ENCODE measurements at regions not wholly inside any gene's neighbourhood (a gene's known extent, or its start where the extent isn't known, plus 50 kb on each side); places are given as distances from the start of the nearest gene placed in this dataset.

- peak overlapping the region; percentile 70 for H3K4me2 ChIP-seq (ENCODE audit: low read length)
- Mint-ChIP-seq H3K27ac (ENCODE audit: unreplicated experiment) (peak overlapping the region; percentile 41), H3K27me3 (ENCODE audit: low read depth, unreplicated experiment) (no peaks in the 10 kb centered on the region)
Observed at GRCh38 chr6:146892283-146892612, 293.5 kb downstream of the ADGB start.

GRCh38 chr6:146892613-146893401 lies 294.0 kb downstream of the ADGB start:
- Mint-ChIP-seq H3K36me3 (ENCODE audit: low read depth, unreplicated experiment) (no peaks in the 10 kb centered on the region), H3K4me1 (ENCODE audit: low read depth, unreplicated experiment) (peaks cover 16% of the 10 kb centered on the region), H3K27ac (ENCODE audit: unreplicated experiment) (no peak overlapping the region), H3K27me3 (ENCODE audit: low read depth, unreplicated experiment) (peaks cover 1% of the 10 kb centered on the region), H3K9me3 (ENCODE audit: unreplicated experiment) (peaks cover 4% of the 10 kb centered on the region), H3K4me3 (ENCODE audit: unreplicated experiment) (no peak overlapping the region)
- Histone ChIP-seq H3K9me3 (ENCODE audit: insufficient read depth, low read depth, low read length) (no peaks in the 10 kb centered on the region), H4K20me1 (ENCODE audit: insufficient read depth, low read length) (no peaks in the 10 kb centered on the region), H3K4me1 (ENCODE audit: insufficient read depth, low read length) (peaks cover 14% of the 10 kb centered on the region), H3K27ac (ENCODE audit: low read depth, low read length) (no peak overlapping the region), H3K4me3 (ENCODE audit: insufficient read depth, low read depth, low read length) (no peak overlapping the region), H3K79me2 (ENCODE audit: insufficient read depth, low read length) (no peaks in the 10 kb centered on the region), H3K9ac (ENCODE audit: low read length) (no peak overlapping the region), H2AFZ (ENCODE audit: low read depth, low read length) (no peak overlapping the region), H3K36me3 (ENCODE audit: insufficient read depth, low read length) (no peaks in the 10 kb centered on the region), H3K4me2 (ENCODE audit: low read length) (peak overlapping the region; percentile 70), H3K27me3 (ENCODE audit: insufficient read depth, low read length) (no peaks in the 10 kb centered on the region)
- FAIRE-seq (peak; percentile 82), DNase-seq (ENCODE audit: low read depth) (peak; percentile 97)
- no peak for TF ChIP-seq CTCF (IDR thresholded peaks at IDR 0.05; ENCODE audit: insufficient read depth, low read depth, low read length)
- no peak for TF ChIP-seq EZH2 (IDR thresholded peaks at IDR 0.05; ENCODE audit: insufficient read depth, low read length)

More at GRCh38 chr6:146892283-146892612, 293.5 kb downstream of the ADGB start:
- Histone ChIP-seq H4K20me1 (ENCODE audit: insufficient read depth, low read length) (no peaks in the 10 kb centered on the region), H3K79me2 (ENCODE audit: insufficient read depth, low read length) (no peaks in the 10 kb centered on the region), H3K27ac (ENCODE audit: low read depth, low read length) (no peak overlapping the region), H3K4me1 (ENCODE audit: insufficient read depth, low read length) (peaks cover 14% of the 10 kb centered on the region), H3K9ac (ENCODE audit: low read length) (no peak overlapping the region), H2AFZ (ENCODE audit: low read depth, low read length) (no peak overlapping the region), H3K9me3 (ENCODE audit: insufficient read depth, low read depth, low read length) (no peaks in the 10 kb centered on the region), H3K36me3 (ENCODE audit: insufficient read depth, low read length) (no peaks in the 10 kb centered on the region), H3K4me3 (ENCODE audit: insufficient read depth, low read depth, low read length) (no peak overlapping the region), H3K27me3 (ENCODE audit: insufficient read depth, low read length) (no peaks in the 10 kb centered on the region)
- TF ChIP-seq EZH2 (IDR thresholded peaks at IDR 0.05; ENCODE audit: insufficient read depth, low read length) (no peak), CTCF (IDR thresholded peaks at IDR 0.05; ENCODE audit: insufficient read depth, low read depth, low read length) (no peak)
- Mint-ChIP-seq H3K4me1 (ENCODE audit: low read depth, unreplicated experiment) (peaks cover 16% of the 10 kb centered on the region), H3K9me3 (ENCODE audit: unreplicated experiment) (peaks cover 4% of the 10 kb centered on the region), H3K36me3 (ENCODE audit: low read depth, unreplicated experiment) (no peaks in the 10 kb centered on the region), H3K4me3 (ENCODE audit: unreplicated experiment) (no peak overlapping the region)
- no peak for FAIRE-seq
- DNase-seq (ENCODE audit: low read depth): no peak

- no peak overlapping the region for H3K27ac Mint-ChIP-seq (ENCODE audit: unreplicated experiment)
- no peak overlapping the region for H2AFZ ChIP-seq (ENCODE audit: low read depth, low read length)
- H3K36me3 ChIP-seq (ENCODE audit: insufficient read depth, low read length): no peaks in the 10 kb centered on the region
- peaks cover 4% of the 10 kb centered on the region for H3K9me3 Mint-ChIP-seq (ENCODE audit: unreplicated experiment)
- peaks cover 1% of the 10 kb centered on the region for H3K27me3 Mint-ChIP-seq (ENCODE audit: low read depth, unreplicated experiment)
- no peaks in the 10 kb centered on the region for H3K27me3 ChIP-seq (ENCODE audit: insufficient read depth, low read length)
- H3K4me3 Mint-ChIP-seq (ENCODE audit: unreplicated experiment): no peak overlapping the region
- no peaks in the 10 kb centered on the region for H3K36me3 Mint-ChIP-seq (ENCODE audit: low read depth, unreplicated experiment)
- no peak for FAIRE-seq
- TF ChIP-seq CTCF (IDR thresholded peaks at IDR 0.05; ENCODE audit: insufficient read depth, low read depth, low read length) (no peak), EZH2 (IDR thresholded peaks at IDR 0.05; ENCODE audit: insufficient read depth, low read length) (no peak)
- H4K20me1 ChIP-seq (ENCODE audit: insufficient read depth, low read length): no peaks in the 10 kb centered on the region
- no peak overlapping the region for H3K4me3 ChIP-seq (ENCODE audit: insufficient read depth, low read depth, low read length)
- no peak overlapping the region for H3K4me2 ChIP-seq (ENCODE audit: low read length)
- DNase-seq (ENCODE audit: low read depth): no peak
- H3K4me1 ChIP-seq (ENCODE audit: insufficient read depth, low read length): peaks cover 14% of the 10 kb centered on the region
- H3K27ac ChIP-seq (ENCODE audit: low read depth, low read length): no peak overlapping the region
- H3K79me2 ChIP-seq (ENCODE audit: insufficient read depth, low read length): no peaks in the 10 kb centered on the region
- peaks cover 16% of the 10 kb centered on the region for H3K4me1 Mint-ChIP-seq (ENCODE audit: low read depth, unreplicated experiment)
- H3K9ac ChIP-seq (ENCODE audit: low read length): no peak overlapping the region
- no peaks in the 10 kb centered on the region for H3K9me3 ChIP-seq (ENCODE audit: insufficient read depth, low read depth, low read length)
Observed at GRCh38 chr6:146893690-146894089, 294.9 kb downstream of the ADGB start.
